ENCODE measurements at regions not wholly inside any gene's neighbourhood (a gene's known extent, or its start where the extent isn't known, plus 50 kb on each side); places are given as distances from the start of the nearest gene placed in this dataset.

- Mint-ChIP-seq H3K27ac (peak overlapping the region; percentile 23), H3K4me1 (no peaks in the 10 kb centered on the region), H3K9me3 (no peaks in the 10 kb centered on the region), H3K4me3 (no peak overlapping the region), H3K27me3 (ENCODE audit: low read depth, poor library complexity) (no peaks in the 10 kb centered on the region), H3K36me3 (ENCODE audit: low read depth) (peaks cover 22% of the 10 kb centered on the region)
- no peak for DNase-seq
- no peak for TF ChIP-seq CTCF (IDR thresholded peaks at IDR 0.05)
Observed at GRCh38 chr4:20565075-20565721, 135.1 kb upstream of the PACRGL start.

GRCh38 chr4:20570981-20571715, 129.1 kb upstream of the PACRGL start:
- no peak for DNase-seq
- TF ChIP-seq CTCF (IDR thresholded peaks at IDR 0.05), result no peak
- H3K27ac Mint-ChIP-seq, result no peak overlapping the region
- peaks cover 60% of the 10 kb centered on the region for H3K36me3 Mint-ChIP-seq (ENCODE audit: low read depth)
- no peaks in the 10 kb centered on the region for H3K9me3 Mint-ChIP-seq
- no peaks in the 10 kb centered on the region for H3K4me1 Mint-ChIP-seq
- no peaks in the 10 kb centered on the region for H3K27me3 Mint-ChIP-seq (ENCODE audit: low read depth, poor library complexity)
- H3K4me3 Mint-ChIP-seq, result no peak overlapping the region

GRCh38 chr4:20572976-20573375, 127.3 kb upstream of the PACRGL start:
- no peak for DNase-seq
- no peaks in the 10 kb centered on the region for H3K4me1 Mint-ChIP-seq
- no peak for TF ChIP-seq CTCF (IDR thresholded peaks at IDR 0.05)
- H3K27me3 Mint-ChIP-seq (ENCODE audit: low read depth, poor library complexity), result no peaks in the 10 kb centered on the region
- no peaks in the 10 kb centered on the region for H3K9me3 Mint-ChIP-seq
- peak overlapping the region; percentile 58 for H3K27ac Mint-ChIP-seq
- H3K36me3 Mint-ChIP-seq (ENCODE audit: low read depth), result peaks cover 45% of the 10 kb centered on the region
- H3K4me3 Mint-ChIP-seq, result no peak overlapping the region

- H3K4me1 Mint-ChIP-seq, result no peaks in the 10 kb centered on the region
- peaks cover 40% of the 10 kb centered on the region for H3K36me3 Mint-ChIP-seq (ENCODE audit: low read depth)
Observed at GRCh38 chr4:20574986-20575385, 125.3 kb upstream of the PACRGL start.

GRCh38 chr4:20575486-20575885, 124.8 kb upstream of the PACRGL start:
- Mint-ChIP-seq H3K27ac (peak overlapping the region; percentile 88), H3K27me3 (ENCODE audit: low read depth, poor library complexity) (no peaks in the 10 kb centered on the region), H3K4me1 (peaks cover 2% of the 10 kb centered on the region), H3K36me3 (ENCODE audit: low read depth) (peaks cover 36% of the 10 kb centered on the region), H3K4me3 (no peak overlapping the region), H3K9me3 (no peaks in the 10 kb centered on the region)
- no peak for TF ChIP-seq CTCF (IDR thresholded peaks at IDR 0.05)
- DNase-seq, result no peak

More at GRCh38 chr4:20574986-20575385, 125.3 kb upstream of the PACRGL start:
- Mint-ChIP-seq H3K27me3 (ENCODE audit: low read depth, poor library complexity) (no peaks in the 10 kb centered on the region), H3K9me3 (no peaks in the 10 kb centered on the region), H3K27ac (no peak overlapping the region), H3K4me3 (no peak overlapping the region)
- no peak for DNase-seq
- no peak for TF ChIP-seq CTCF (IDR thresholded peaks at IDR 0.05)

GRCh38 chr4:20576861-20577260, 123.4 kb upstream of the PACRGL start:
- H3K36me3 Mint-ChIP-seq (ENCODE audit: low read depth), result peaks cover 32% of the 10 kb centered on the region
- H3K27ac Mint-ChIP-seq, result peak overlapping the region; percentile 7
- no peaks in the 10 kb centered on the region for H3K9me3 Mint-ChIP-seq
- no peak for TF ChIP-seq CTCF (IDR thresholded peaks at IDR 0.05)
- no peak for DNase-seq
- no peaks in the 10 kb centered on the region for H3K27me3 Mint-ChIP-seq (ENCODE audit: low read depth, poor library complexity)
- peaks cover 11% of the 10 kb centered on the region for H3K4me1 Mint-ChIP-seq
- no peak overlapping the region for H3K4me3 Mint-ChIP-seq
